Testis (tissue), 2 donors: ENCODE measurements at regions not wholly inside any gene's neighbourhood (a gene's known extent, or its start where the extent isn't known, plus 50 kb on each side); places are given as distances from the start of the nearest gene placed in this dataset.

Experiments used
- DNase-seq: peaks from one replicate; pipeline ENCODE4 v3.0.0-alpha.2; 2019
- H3K27ac ChIP-seq, 2 donors: fragments of 200-600 bp; sonication (generic); one replicate each; pipeline ENCODE4 v1.5.1; 2019
- H3K27me3 ChIP-seq: fragments of 200-600 bp; sonication (generic); one replicate; pipeline ENCODE4 v1.5.1; 2019
- H3K36me3 ChIP-seq: fragments of 200-600 bp; sonication (generic); one replicate; pipeline ENCODE4 v1.5.1; 2017; ENCODE audit warnings: low read depth; ENCODE audit errors: missing control alignments
- H3K4me1 ChIP-seq: fragments of 200-600 bp; sonication (generic); one replicate; pipeline ENCODE4 v1.5.1; 2019
- H3K4me3 ChIP-seq, 2 donors: fragments of 200-600 bp; sonication (generic); one replicate each; pipeline ENCODE4 v1.5.1; 2017 to 2019
- H3K9me3 ChIP-seq: fragments of 200-600 bp; sonication (generic); one replicate; pipeline ENCODE4 v1.5.1; 2017
- POLR2A ChIP-seq: fragments of 450-650 bp; IDR thresholded peaks from one replicate; pipeline ENCODE4 v1.6.1; 2017; ENCODE audit warnings: antibody characterized with exemption, mild to moderate bottlenecking, moderate library complexity
- WGBS, 2 donors: methylation state at CpG; one replicate each; pipeline ENCODE4 v1.1.5; 2018; 5-methylcytosine and 5-hydroxymethylcytosine counted together
- intact Hi-C: fragments of 100-400 bp; cut with DNase I; formaldehyde crosslinking; loops from one replicate; pipeline ENCODE4 v1.15.1; 2023; ENCODE audit warnings: low total_unique reads
- TF ChIP-seq, protein P1 (sequence below), 3 experiments: fragments of 450-650 bp in 2 of 3; fragments of 200-600 bp in 1 of 3; sonication (generic) in 1 of 3; IDR thresholded peaks; one replicate each; pipeline ENCODE4 v1.5.1; 2016 to 2019; ENCODE audit warnings: antibody characterized with exemption in 3 of 3, mild to moderate bottlenecking in 2 of 3, moderate library complexity in 1 of 3

- Histone ChIP-seq H3K9me3 (no peaks in the 10 kb centered on the region), H3K27me3 (no peaks in the 10 kb centered on the region), H3K4me1 (no peaks in the 10 kb centered on the region), H3K4me3 (no peak overlapping the region), H3K27ac (no peak overlapping the region), H3K36me3 (no peaks in the 10 kb centered on the region)
- no peak for DNase-seq
- intact Hi-C loops: no loop called here
- TF ChIP-seq, protein P1, sequence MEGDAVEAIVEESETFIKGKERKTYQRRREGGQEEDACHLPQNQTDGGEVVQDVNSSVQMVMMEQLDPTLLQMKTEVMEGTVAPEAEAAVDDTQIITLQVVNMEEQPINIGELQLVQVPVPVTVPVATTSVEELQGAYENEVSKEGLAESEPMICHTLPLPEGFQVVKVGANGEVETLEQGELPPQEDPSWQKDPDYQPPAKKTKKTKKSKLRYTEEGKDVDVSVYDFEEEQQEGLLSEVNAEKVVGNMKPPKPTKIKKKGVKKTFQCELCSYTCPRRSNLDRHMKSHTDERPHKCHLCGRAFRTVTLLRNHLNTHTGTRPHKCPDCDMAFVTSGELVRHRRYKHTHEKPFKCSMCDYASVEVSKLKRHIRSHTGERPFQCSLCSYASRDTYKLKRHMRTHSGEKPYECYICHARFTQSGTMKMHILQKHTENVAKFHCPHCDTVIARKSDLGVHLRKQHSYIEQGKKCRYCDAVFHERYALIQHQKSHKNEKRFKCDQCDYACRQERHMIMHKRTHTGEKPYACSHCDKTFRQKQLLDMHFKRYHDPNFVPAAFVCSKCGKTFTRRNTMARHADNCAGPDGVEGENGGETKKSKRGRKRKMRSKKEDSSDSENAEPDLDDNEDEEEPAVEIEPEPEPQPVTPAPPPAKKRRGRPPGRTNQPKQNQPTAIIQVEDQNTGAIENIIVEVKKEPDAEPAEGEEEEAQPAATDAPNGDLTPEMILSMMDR (IDR thresholded peaks at IDR 0.05): no peak
- TF ChIP-seq POLR2A: no peak
- WGBS, 2 donors: 87 to 93% methylated on average over 5 of the region's 5 CpGs
Measured at GRCh38 chr5:67607958-67608357, 411.4 kb upstream of the CD180 start.

GRCh38 chr5:67606586-67606947 lies 410.0 kb upstream of the CD180 start:
- H3K36me3 ChIP-seq: no peaks in the 10 kb centered on the region
- no peak for DNase-seq
- no peak overlapping the region for H3K4me3 ChIP-seq
- H3K4me1 ChIP-seq: no peaks in the 10 kb centered on the region
- H3K27ac ChIP-seq: no peak overlapping the region
- no peaks in the 10 kb centered on the region for H3K9me3 ChIP-seq
- H3K27me3 ChIP-seq: no peaks in the 10 kb centered on the region
- intact Hi-C loops: no loop called here
- WGBS, 2 donors: 92 to 94% methylated on average over 2 of the region's 2 CpGs
- no peak for TF ChIP-seq POLR2A

- 80 to 83% methylated on average over 9 of the region's 9 CpGs for WGBS, 2 donors
- DNase-seq: no peak
- Histone ChIP-seq H3K27ac (no peak overlapping the region), H3K9me3 (no peaks in the 10 kb centered on the region), H3K4me3 (no peak overlapping the region), H3K4me1 (no peaks in the 10 kb centered on the region), H3K27me3 (no peaks in the 10 kb centered on the region), H3K36me3 (no peaks in the 10 kb centered on the region)
- intact Hi-C loops: no loop called here
- TF ChIP-seq, protein P1 (IDR thresholded peaks at IDR 0.05): no peak
Measured at GRCh38 chr5:67605730-67606585, 409.4 kb upstream of the CD180 start.

DNA sequence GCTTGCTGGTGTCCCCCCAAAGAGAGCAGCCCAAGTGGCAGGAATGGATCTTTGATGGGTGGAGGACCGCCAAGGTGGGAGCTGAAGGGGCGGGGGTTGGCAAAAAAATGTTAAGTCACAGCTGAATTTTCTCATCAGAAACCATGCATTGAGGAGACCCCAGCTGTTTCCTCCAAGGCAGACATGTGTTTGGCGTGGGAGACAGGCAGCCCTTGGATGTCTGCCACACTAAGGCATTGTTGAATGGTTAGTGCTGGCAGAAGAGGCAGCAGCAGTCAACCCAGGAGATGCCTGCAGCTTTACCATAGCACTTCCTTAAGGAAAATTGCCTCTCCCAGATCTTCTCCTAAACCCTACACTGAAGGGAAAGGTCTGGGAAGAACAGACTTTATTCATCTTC lies 394.9 kb upstream of the CD180 start:
- Histone ChIP-seq H3K27ac (no peak overlapping the region), H3K36me3 (no peaks in the 10 kb centered on the region), H3K4me1 (no peaks in the 10 kb centered on the region), H3K4me3 (no peak overlapping the region), H3K9me3 (no peaks in the 10 kb centered on the region), H3K27me3 (no peaks in the 10 kb centered on the region)
- 80 to 83% methylated on average over 3 of the region's 3 CpGs for WGBS, 2 donors
- no peak for DNase-seq
- intact Hi-C loops: no loop called here
- TF ChIP-seq POLR2A: no peak
- TF ChIP-seq, protein P1 (IDR thresholded peaks at IDR 0.05): no peak

- Histone ChIP-seq H3K4me1 (no peaks in the 10 kb centered on the region), H3K4me3 (no peak overlapping the region), H3K27me3 (no peaks in the 10 kb centered on the region), H3K9me3 (no peaks in the 10 kb centered on the region), H3K36me3 (no peaks in the 10 kb centered on the region), H3K27ac (no peak overlapping the region)
- 88 to 91% methylated on average over 2 of the region's 2 CpGs for WGBS, 2 donors
- TF ChIP-seq POLR2A: no peak
- TF ChIP-seq, protein P1 (IDR thresholded peaks at IDR 0.05): no peak
- DNase-seq: no peak
- intact Hi-C loops: no loop called here
Measured at GRCh38 chr5:67588389-67588788, 391.8 kb upstream of the CD180 start.
